Activated CD4-positive, alpha-beta T cell treated with anti-CD3 and anti-CD28 coated beads for 36 hours (primary cell): ENCODE measurements at regions not wholly inside any gene's neighbourhood (a gene's known extent, or its start where the extent isn't known, plus 50 kb on each side); places are given as distances from the start of the nearest gene placed in this dataset.

Source experiments
- ATAC-seq: fragments of 200-7000 bp; cut with Tn5 transposase; one replicate; pipeline ENCODE4 v1.10.0; 2021; ENCODE audit warnings: mild to moderate bottlenecking, moderate library complexity
- CTCF ChIA-PET: fragments of 350-600 bp; sonication (Branson Sonifier 250); formaldehyde crosslinking; loops from one replicate; lab custom pipeline; 2021; ENCODE audit warnings: antibody characterized with exemption; lab: Charles Lee
- POLR2A ChIA-PET: fragments of 350-600 bp; sonication (Branson Sonifier 250); formaldehyde crosslinking; loops from one replicate; lab custom pipeline; 2021; ENCODE audit warnings: antibody characterized with exemption, inconsistent platforms; lab: Charles Lee
- DNase-seq: peaks from one replicate; pipeline ENCODE4 v3.0.0-alpha.2; 2020
- H3K27ac Mint-ChIP-seq: one replicate; pipeline ENCODE4 v1.8.0; 2021; ENCODE audit warnings: mixed read lengths
- H3K27me3 Mint-ChIP-seq: one replicate; pipeline ENCODE4 v1.8.0; 2021; ENCODE audit warnings: mixed read lengths
- H3K36me3 Mint-ChIP-seq: one replicate; pipeline ENCODE4 v1.8.0; 2021; ENCODE audit warnings: low read depth, mixed read lengths
- H3K4me1 Mint-ChIP-seq: one replicate; pipeline ENCODE4 v1.8.0; 2021; ENCODE audit warnings: mixed read lengths
- H3K4me3 Mint-ChIP-seq: one replicate; pipeline ENCODE4 v1.8.0; 2021; ENCODE audit warnings: mild to moderate bottlenecking, moderate library complexity, mixed read lengths
- H3K9me3 Mint-ChIP-seq: one replicate; pipeline ENCODE4 v1.8.0; 2021; ENCODE audit warnings: low read depth, mixed read lengths
- intact Hi-C, 2 experiments: fragments of 100-400 bp; cut with DNase I in 1 of 2; cut with micrococcal nuclease in 1 of 2; formaldehyde crosslinking; loops; one replicate each; pipeline versions ENCODE4 v1.14.2 to v1.15.1; 2022 to 2024; cut with DNase I, micrococcal nuclease

GRCh38 chr10:121418126-121418777, 180.0 kb downstream of the FGFR2 start:
- no peaks in the 10 kb centered on the region for H3K9me3 Mint-ChIP-seq
- CTCF ChIA-PET, result no interaction called here
- intact Hi-C loops, result no loop called here

GRCh38 chr10:121420006-121420405, 178.2 kb downstream of the FGFR2 start:
- Mint-ChIP-seq H3K9me3 (no peaks in the 10 kb centered on the region), H3K4me1 (no peaks in the 10 kb centered on the region), H3K4me3 (no peak overlapping the region), H3K36me3 (no peaks in the 10 kb centered on the region), H3K27me3 (no peaks in the 10 kb centered on the region), H3K27ac (no peak overlapping the region)
- ATAC-seq (no peak), DNase-seq (no peak)
- intact Hi-C loops, result no loop called here
- POLR2A ChIA-PET, result no interaction called here
- CTCF ChIA-PET, result interaction anchor here (0.6 kb wide), 1 partner anchor 227 kb away, joined by 3 read pairs; no protein-coding TSS in a partner anchor

More at GRCh38 chr10:121418126-121418777, 180.0 kb downstream of the FGFR2 start:
- POLR2A ChIA-PET, result no interaction called here
- DNase-seq (no peak), ATAC-seq (no peak)
- Mint-ChIP-seq H3K4me3 (no peak overlapping the region), H3K36me3 (no peaks in the 10 kb centered on the region), H3K27me3 (no peaks in the 10 kb centered on the region), H3K4me1 (no peaks in the 10 kb centered on the region), H3K27ac (no peak overlapping the region)

DNA sequence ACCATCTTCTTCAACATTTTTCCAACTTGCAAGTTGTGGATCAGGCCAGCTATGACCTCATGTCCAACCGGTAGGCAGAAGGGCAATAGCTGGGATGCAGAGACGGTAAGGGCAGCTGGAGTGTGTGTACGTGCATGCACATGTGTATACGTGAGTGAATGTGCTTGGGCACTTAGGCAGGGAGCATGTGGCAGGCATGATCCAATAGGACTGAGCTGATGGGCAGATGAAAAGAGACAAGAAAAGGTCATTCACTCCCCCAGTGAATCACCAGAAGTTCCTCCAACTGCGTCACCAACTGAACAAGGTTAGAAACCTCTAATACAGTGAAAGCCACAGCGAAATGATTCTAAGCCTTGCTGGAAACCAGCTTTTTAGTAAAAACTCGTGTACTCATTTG, 176.1 kb downstream of the FGFR2 start:
- H3K4me1 Mint-ChIP-seq, result no peaks in the 10 kb centered on the region
- H3K4me3 Mint-ChIP-seq, result no peak overlapping the region
- no peaks in the 10 kb centered on the region for H3K27me3 Mint-ChIP-seq
- H3K9me3 Mint-ChIP-seq, result no peaks in the 10 kb centered on the region
- H3K36me3 Mint-ChIP-seq, result no peaks in the 10 kb centered on the region
- CTCF ChIA-PET, result no interaction called here
- no peak for DNase-seq
- intact Hi-C loops, result no loop called here
- no peak for ATAC-seq
- POLR2A ChIA-PET, result no interaction called here
- no peak overlapping the region for H3K27ac Mint-ChIP-seq

DNA sequence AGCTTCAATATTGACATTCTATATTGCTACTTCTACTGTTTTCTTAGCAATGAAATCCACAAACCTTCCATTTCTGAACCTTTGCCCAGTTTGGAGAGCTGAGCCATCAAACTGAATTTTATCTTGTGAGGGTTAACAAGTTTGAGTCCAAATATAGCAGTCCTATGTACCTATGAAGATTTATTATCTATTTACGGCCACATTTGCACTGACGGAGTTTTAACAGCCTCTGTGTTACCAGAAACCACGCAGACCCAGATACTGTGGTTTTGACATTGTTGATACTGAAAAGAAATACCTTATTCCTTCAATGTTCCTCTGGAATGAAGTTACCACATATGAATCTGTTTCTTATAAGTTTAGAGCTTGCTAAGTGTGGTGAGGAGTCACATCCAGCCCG, 172.6 kb downstream of the FGFR2 start:
- Mint-ChIP-seq H3K36me3 (no peaks in the 10 kb centered on the region), H3K27me3 (no peaks in the 10 kb centered on the region), H3K4me3 (no peak overlapping the region), H3K4me1 (no peaks in the 10 kb centered on the region), H3K27ac (no peak overlapping the region), H3K9me3 (no peaks in the 10 kb centered on the region)
- ATAC-seq, result no peak
- ChIA-PET CTCF (no interaction called here), POLR2A (no interaction called here)
- intact Hi-C loops, result no loop called here
- no peak for DNase-seq

DNA sequence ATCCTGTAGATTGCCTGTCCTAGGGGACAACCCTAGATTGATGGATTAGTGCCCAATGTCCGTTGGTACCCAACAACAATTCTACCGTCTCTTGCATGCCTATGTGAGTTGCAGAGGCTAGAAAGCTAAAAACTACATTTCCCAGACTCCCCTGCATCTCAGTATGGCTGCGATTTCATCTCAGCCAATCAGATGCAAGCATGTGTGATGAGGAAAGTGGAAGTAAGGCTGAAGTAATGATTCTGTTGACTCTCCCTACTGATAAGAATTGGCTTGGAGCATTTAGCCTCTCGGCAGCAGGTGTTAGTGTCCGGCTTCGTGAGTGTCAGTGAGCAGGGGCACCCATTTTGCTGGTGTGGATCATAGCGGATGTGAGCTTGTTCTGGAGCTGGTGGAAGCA, 171.9 kb downstream of the FGFR2 start:
- H3K4me1 Mint-ChIP-seq, result no peaks in the 10 kb centered on the region
- intact Hi-C loops, result no loop called here
- ChIA-PET POLR2A (no interaction called here), CTCF (no interaction called here)
- H3K36me3 Mint-ChIP-seq, result no peaks in the 10 kb centered on the region
- no peaks in the 10 kb centered on the region for H3K27me3 Mint-ChIP-seq
- no peaks in the 10 kb centered on the region for H3K9me3 Mint-ChIP-seq
- ATAC-seq (no peak), DNase-seq (no peak)
- no peak overlapping the region for H3K27ac Mint-ChIP-seq
- H3K4me3 Mint-ChIP-seq, result no peak overlapping the region
